HEK293T (cell line): ENCODE measurements at regions not wholly inside any gene's neighbourhood (a gene's known extent, or its start where the extent isn't known, plus 50 kb on each side); places are given as distances from the start of the nearest gene placed in this dataset.

Experiments
- BHLHE40 ChIP-seq: fragments of 450-650 bp; IDR thresholded peaks from 2 replicates; pipeline ENCODE4 v1.6.1; 2016; ENCODE audit warnings: mild to moderate bottlenecking, moderate library complexity, borderline replicate concordance
- CTBP1 ChIP-seq: fragments of 450-650 bp; IDR thresholded peaks from 2 replicates; pipeline ENCODE4 v1.6.1; 2016; ENCODE audit warnings: borderline replicate concordance
- ELF4 ChIP-seq: fragments of 450-650 bp; IDR thresholded peaks from 2 replicates; pipeline ENCODE4 v1.6.1; 2017; ENCODE audit warnings: antibody characterized with exemption
- FOXA1 ChIP-seq: fragments of 450-650 bp; IDR thresholded peaks from 2 replicates; pipeline ENCODE4 v1.6.1; 2016; ENCODE audit warnings: mild to moderate bottlenecking
- FOXK2 ChIP-seq: fragments of 450-650 bp; IDR thresholded peaks from 2 replicates; pipeline ENCODE4 v1.6.1; 2016; ENCODE audit warnings: mild to moderate bottlenecking
- FOXM1 ChIP-seq: fragments of 450-650 bp; IDR thresholded peaks from 2 replicates; pipeline ENCODE4 v1.6.1; 2017; ENCODE audit warnings: mild to moderate bottlenecking, borderline replicate concordance
- HDGF ChIP-seq: fragments of 450-650 bp; IDR thresholded peaks from 2 replicates; pipeline ENCODE4 v1.6.1; 2017; ENCODE audit warnings: antibody characterized with exemption, borderline replicate concordance
- L3MBTL2 ChIP-seq: fragments of 450-650 bp; conservative IDR thresholded peaks from 2 replicates; pipeline ENCODE4 v1.6.1; 2016; ENCODE audit warnings: mild to moderate bottlenecking
- NFRKB ChIP-seq: fragments of 450-650 bp; IDR thresholded peaks from 2 replicates; pipeline ENCODE4 v1.6.1; 2016; ENCODE audit warnings: mild to moderate bottlenecking, moderate library complexity
- SP1 ChIP-seq: fragments of 450-650 bp; IDR thresholded peaks from 2 replicates; pipeline ENCODE4 v1.6.1; 2017
- SUZ12 ChIP-seq: fragments of 450-650 bp; IDR thresholded peaks from 2 replicates; pipeline ENCODE4 v1.6.1; 2016; ENCODE audit warnings: mild to moderate bottlenecking
- TARDBP ChIP-seq: fragments of 450-650 bp; IDR thresholded peaks from 2 replicates; pipeline ENCODE4 v1.6.1; 2016

DNA sequence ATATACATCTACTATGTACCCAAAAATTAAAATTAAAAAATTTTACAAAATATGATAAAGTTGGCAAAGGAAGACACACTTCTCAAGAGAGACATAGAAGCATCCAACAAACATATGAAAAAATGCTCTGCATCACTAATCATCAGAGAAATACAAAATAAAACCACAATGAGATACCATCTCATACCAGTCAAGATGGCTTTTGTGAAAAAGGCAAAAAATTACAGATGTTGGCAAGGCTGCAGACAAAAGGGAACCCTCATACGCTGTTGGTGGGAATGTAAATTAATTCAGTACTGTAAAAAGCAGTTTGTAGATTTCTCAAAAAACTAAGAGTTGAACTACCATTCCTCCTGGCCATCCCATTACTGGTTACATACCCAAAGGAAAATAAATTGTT lies 581.7 kb upstream of the CCDC54 start:
- TF ChIP-seq FOXM1 (no peak), NFRKB (no peak), BHLHE40 (no peak), SP1 (no peak), SUZ12 (no peak), FOXK2 (no peak), CTBP1 (no peak), FOXA1 (no peak), L3MBTL2 (no peak), HDGF (no peak), ELF4 (no peak), TARDBP (no peak)
